VCaP (cell line): ENCODE measurements at regions not wholly inside any gene's neighbourhood (a gene's known extent, or its start where the extent isn't known, plus 50 kb on each side); places are given as distances from the start of the nearest gene placed in this dataset.

ENCODE experiments used
- H3K27ac ChIP-seq: fragments of 450-650 bp; 2 replicates; pipeline ENCODE4 v1.5.1; 2017
- CTCF ChIP-seq: fragments of 450-650 bp; conservative IDR thresholded peaks from 2 replicates; pipeline ENCODE4 v1.5.1; 2017; ENCODE audit warnings: mild to moderate bottlenecking, moderate library complexity

- H3K27ac ChIP-seq: no peak overlapping the region
- no peak for TF ChIP-seq CTCF
Measured at GRCh38 chr12:46556819-46557524, 184.4 kb upstream of the SLC38A2 start.

GRCh38 chr12:46556105-46556559, 183.6 kb upstream of the SLC38A2 start:
- no peak for TF ChIP-seq CTCF
- H3K27ac ChIP-seq: no peak overlapping the region

- no peak overlapping the region for H3K27ac ChIP-seq
- TF ChIP-seq CTCF: no peak
Measured at GRCh38 chr12:46555406-46555852, 182.9 kb upstream of the SLC38A2 start.

- H3K27ac ChIP-seq: no peak overlapping the region
- TF ChIP-seq CTCF: no peak
Measured at GRCh38 chr12:46554460-46554859, 181.9 kb upstream of the SLC38A2 start.

- TF ChIP-seq CTCF: no peak
- H3K27ac ChIP-seq: no peak overlapping the region
Measured at GRCh38 chr12:46553911-46554310, 181.3 kb upstream of the SLC38A2 start.

GRCh38 chr12:46553266-46553665, 180.7 kb upstream of the SLC38A2 start:
- TF ChIP-seq CTCF: no peak
- H3K27ac ChIP-seq: no peak overlapping the region

- TF ChIP-seq CTCF: no peak
- no peak overlapping the region for H3K27ac ChIP-seq
Measured at GRCh38 chr12:46550266-46550879, 177.8 kb upstream of the SLC38A2 start.
